Left ventricle myocardium inferior (tissue), 1 donor: ENCODE measurements at regions not wholly inside any gene's neighbourhood (a gene's known extent, or its start where the extent isn't known, plus 50 kb on each side); places are given as distances from the start of the nearest gene placed in this dataset.
A peak's percentile ranks its signal among the peaks of the same experiment; 100 is the strongest.

Source experiments
- DNase-seq: peaks from one replicate; pipeline ENCODE4 v3.0.0-alpha.2; 2020
- H3K27ac ChIP-seq: fragments of 200-600 bp; replicated peaks from 2 replicates; pipeline ENCODE4 v1.8.0; 2021
- H3K27me3 ChIP-seq: fragments of 200-600 bp; 2 replicates; pipeline ENCODE4 v1.8.0; 2021; ENCODE audit warnings: low read depth
- H3K36me3 ChIP-seq: fragments of 200-600 bp; 2 replicates; pipeline ENCODE4 v1.8.0; 2021
- H3K4me1 ChIP-seq: fragments of 200-600 bp; 2 replicates; pipeline ENCODE4 v1.8.0; 2021
- H3K4me3 ChIP-seq: fragments of 200-600 bp; 2 replicates; pipeline ENCODE4 v1.8.0; 2021; ENCODE audit warnings: mild to moderate bottlenecking, moderate library complexity
- H3K9me3 ChIP-seq: fragments of 200-600 bp; replicated peaks from 2 replicates; pipeline ENCODE4 v1.8.0; 2021
- CTCF ChIP-seq: fragments of 200-600 bp; IDR thresholded peaks from 2 replicates; pipeline ENCODE4 v1.8.0; 2021; ENCODE audit warnings: antibody characterized with exemption, mild to moderate bottlenecking, borderline replicate concordance
- intact Hi-C: fragments of 100-400 bp; cut with micrococcal nuclease; formaldehyde crosslinking; loops from one replicate; pipeline ENCODE4 v1.11.0; 2022
- donor health status: DM: no; HTN: yes; CAD: no; lungs with severe emphysema.

DNA sequence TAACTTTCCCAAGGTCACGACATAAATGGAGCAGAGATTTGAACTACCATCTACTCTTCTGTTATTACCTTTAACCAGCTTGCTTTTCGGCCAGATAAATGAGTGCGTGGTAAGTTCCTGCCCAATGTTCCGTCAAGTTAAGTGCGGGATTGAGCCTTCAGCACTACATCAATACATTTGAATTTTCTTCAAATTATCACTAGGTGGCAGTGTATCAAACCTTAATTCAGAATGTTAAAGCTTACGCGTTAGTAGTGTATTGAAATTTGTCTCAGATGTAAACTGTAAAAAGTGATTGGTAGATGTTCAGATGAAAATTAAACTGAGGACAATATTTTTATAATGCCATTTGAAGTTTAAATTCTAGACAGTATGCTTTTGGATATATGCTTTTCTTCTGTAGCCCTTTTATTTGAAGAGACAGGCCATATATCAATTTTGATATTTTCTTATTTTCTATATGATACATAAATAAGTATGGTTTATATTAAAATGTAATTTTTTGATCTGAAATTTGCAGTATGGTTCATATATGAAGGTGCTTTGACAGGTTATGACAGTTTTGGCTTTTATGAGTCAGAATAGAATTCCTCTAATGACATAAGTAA is 681.3 kb downstream of the ADCYAP1 start:
- no peak for DNase-seq
- Histone ChIP-seq H3K27me3 (peaks cover 26% of the 10 kb centered on the region), H3K27ac (no peak overlapping the region), H3K4me1 (no peaks in the 10 kb centered on the region), H3K36me3 (no peaks in the 10 kb centered on the region), H3K9me3 (peaks cover 6% of the 10 kb centered on the region), H3K4me3 (no peak overlapping the region)
- TF ChIP-seq CTCF, result peak; percentile 64
- intact Hi-C loops, result loop anchor here (10.0 kb wide), 2 partner anchors 639 to 959 kb away; no protein-coding TSS in a partner anchor

GRCh38 chr18:1593091-1593490 is 688.4 kb downstream of the ADCYAP1 start:
- Histone ChIP-seq H3K36me3 (no peaks in the 10 kb centered on the region), H3K9me3 (peaks cover 7% of the 10 kb centered on the region), H3K27me3 (no peaks in the 10 kb centered on the region), H3K4me1 (no peaks in the 10 kb centered on the region), H3K27ac (no peak overlapping the region), H3K4me3 (no peak overlapping the region)
- TF ChIP-seq CTCF, result no peak
- no peak for DNase-seq
- intact Hi-C loops, result no loop called here

DNA sequence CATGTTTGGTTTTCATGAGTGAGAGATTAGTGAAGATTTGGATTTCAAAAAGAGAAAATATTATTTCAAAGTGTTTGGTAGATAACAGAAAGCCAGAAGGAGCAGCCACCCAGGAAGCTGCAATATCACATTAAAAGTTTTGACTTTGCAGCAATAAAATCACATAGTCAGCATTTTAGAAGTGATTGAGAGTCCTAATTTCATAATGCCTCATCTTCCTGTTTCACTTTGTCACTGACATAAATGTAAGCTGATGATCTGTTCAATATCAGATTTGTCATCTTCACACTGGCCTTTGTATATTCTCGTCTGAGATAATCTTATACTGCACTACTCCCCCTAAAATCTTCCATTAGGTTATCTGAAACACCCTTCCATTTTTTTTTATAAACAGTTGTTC is 690.5 kb downstream of the ADCYAP1 start:
- Histone ChIP-seq H3K4me3 (no peak overlapping the region), H3K4me1 (no peaks in the 10 kb centered on the region), H3K27ac (no peak overlapping the region), H3K36me3 (no peaks in the 10 kb centered on the region), H3K9me3 (peaks cover 7% of the 10 kb centered on the region), H3K27me3 (no peaks in the 10 kb centered on the region)
- no peak for DNase-seq
- intact Hi-C loops, result no loop called here
- TF ChIP-seq CTCF, result no peak

DNA sequence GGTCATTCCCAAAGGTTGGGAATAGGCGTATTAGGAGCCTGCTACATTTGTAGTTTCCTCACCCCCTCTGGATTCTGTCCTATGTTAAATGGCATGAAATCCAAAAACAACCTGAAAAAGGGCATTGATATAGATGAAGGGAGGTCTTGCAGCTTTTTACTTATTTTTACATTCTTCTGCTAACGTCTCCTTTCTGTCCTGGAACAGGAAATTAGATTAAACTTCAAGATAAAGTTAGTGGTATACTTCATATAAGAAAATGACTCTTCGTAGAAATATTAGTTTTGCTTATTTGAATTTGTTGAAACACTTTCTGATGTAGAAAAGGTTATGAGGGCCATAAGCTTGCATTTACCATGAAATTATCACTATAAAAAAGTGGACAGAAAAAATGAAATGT is 694.5 kb downstream of the ADCYAP1 start:
- no peak for TF ChIP-seq CTCF
- DNase-seq, result no peak
- Histone ChIP-seq H3K27ac (no peak overlapping the region), H3K4me1 (no peaks in the 10 kb centered on the region), H3K27me3 (no peaks in the 10 kb centered on the region), H3K9me3 (no peaks in the 10 kb centered on the region), H3K4me3 (no peak overlapping the region), H3K36me3 (no peaks in the 10 kb centered on the region)
- intact Hi-C loops, result no loop called here

- TF ChIP-seq CTCF, result no peak
- Histone ChIP-seq H3K27me3 (no peaks in the 10 kb centered on the region), H3K36me3 (no peaks in the 10 kb centered on the region), H3K9me3 (no peaks in the 10 kb centered on the region), H3K4me3 (no peak overlapping the region), H3K27ac (no peak overlapping the region), H3K4me1 (no peaks in the 10 kb centered on the region)
- intact Hi-C loops, result no loop called here
- no peak for DNase-seq
Observed at GRCh38 chr18:1604751-1605150, 700.1 kb downstream of the ADCYAP1 start.
